PC-3 (cell line): ENCODE measurements at regions not wholly inside any gene's neighbourhood (a gene's known extent, or its start where the extent isn't known, plus 50 kb on each side); places are given as distances from the start of the nearest gene placed in this dataset.

Source experiments
- ATAC-seq: fragments of 200-7000 bp; cut with Tn5 transposase; 2 replicates; pipeline ENCODE4 v1.9.1; 2020; ENCODE audit warnings: mild to moderate bottlenecking, moderate library complexity
- BruUV-seq: library from RNA; stranded (reverse); fragments of 400-500 nt; replicated peaks from 2 replicates; lab custom pipeline; 2021; lab: Mats Ljungman, UMichigan
- CTCF ChIA-PET: fragments of 300-600 bp; sonication (Branson Sonifier 250); formaldehyde crosslinking; loops from one replicate; lab custom pipeline; 2022; ENCODE audit warnings: antibody characterized with exemption; lab: Charles Lee
- POLR2A ChIA-PET: fragments of 300-600 bp; sonication (Branson Sonifier 250); formaldehyde crosslinking; loops from one replicate; lab custom pipeline; 2022; ENCODE audit warnings: antibody characterized with exemption; ENCODE audit not compliant: unreplicated experiment; lab: Charles Lee
- DNase-seq: peaks from one replicate; pipeline ENCODE4 v3.0.0-alpha.2; 2015
- H2AFZ ChIP-seq: fragments of 300-600 bp; sonication (generic); 2 replicates; pipeline ENCODE4 v1.6.0; 2016; ENCODE audit warnings: antibody characterized with exemption, low read length
- H3F3A ChIP-seq: fragments of 300-600 bp; sonication (generic); one replicate; pipeline ENCODE4 v1.6.0; 2017; ENCODE audit warnings: antibody characterized with exemption, low read length, control low read depth, mild to moderate bottlenecking; ENCODE audit not compliant: unreplicated experiment
- H3K27ac ChIP-seq: fragments of 300-600 bp; sonication (generic); 2 replicates; pipeline ENCODE4 v1.5.1; 2016; ENCODE audit warnings: mild to moderate bottlenecking, low read length
- H3K27me3 ChIP-seq: fragments of 300-600 bp; sonication (generic); 2 replicates; pipeline ENCODE4 v1.6.1; 2016; ENCODE audit warnings: low read length, mixed read lengths
- H3K36me3 ChIP-seq: fragments of 300-600 bp; sonication (generic); 2 replicates; pipeline ENCODE4 v1.6.1; 2016; ENCODE audit warnings: low read depth, mixed run types, low read length, mixed read lengths
- H3K4me1 ChIP-seq: fragments of 300-600 bp; sonication (generic); 2 replicates; pipeline ENCODE4 v1.5.1; 2016; ENCODE audit warnings: low read length; ENCODE audit not compliant: insufficient read depth
- H3K4me2 ChIP-seq: fragments of 300-600 bp; sonication (generic); 2 replicates; pipeline ENCODE4 v1.6.0; 2016; ENCODE audit warnings: low read length
- H3K4me3 ChIP-seq: fragments of 300-600 bp; sonication (generic); 2 replicates; pipeline ENCODE4 v1.5.1; 2016; ENCODE audit warnings: mild to moderate bottlenecking, low read length, mixed read lengths
- H3K79me2 ChIP-seq: fragments of 300-600 bp; sonication (generic); 2 replicates; pipeline ENCODE4 v1.6.1; 2017; ENCODE audit warnings: low read length, mixed read lengths
- H3K9ac ChIP-seq: fragments of 300-600 bp; sonication (generic); 2 replicates; pipeline ENCODE4 v1.6.0; 2016; ENCODE audit warnings: mild to moderate bottlenecking, low read length
- H3K9me2 ChIP-seq: fragments of 300-600 bp; sonication (generic); replicated peaks from 2 replicates; pipeline ENCODE4 v1.6.1; 2016; ENCODE audit warnings: mixed run types, low read length, mixed read lengths
- H3K9me3 ChIP-seq: fragments of 300-600 bp; sonication (generic); 2 replicates; pipeline ENCODE4 v1.6.1; 2016; ENCODE audit warnings: low read length, mixed read lengths
- H4K20me1 ChIP-seq: fragments of 300-600 bp; sonication (generic); 2 replicates; pipeline ENCODE4 v1.6.1; 2016; ENCODE audit warnings: low read length, mixed read lengths
- CTCF ChIP-seq: fragments of 300-600 bp; sonication (generic); conservative IDR thresholded peaks from 2 replicates; pipeline ENCODE4 v1.5.1; 2017; ENCODE audit warnings: antibody characterized with exemption, low read depth, mild to moderate bottlenecking, low read length
- EZH2 ChIP-seq: fragments of 300-600 bp; sonication (generic); IDR thresholded peaks from one replicate; pipeline ENCODE4 v1.6.1; 2017; ENCODE audit warnings: antibody characterized with exemption, mild to moderate bottlenecking, low read length; ENCODE audit not compliant: unreplicated experiment
- EZH2phosphoT487 ChIP-seq: fragments of 300-600 bp; sonication (generic); IDR thresholded peaks from 2 replicates; pipeline ENCODE4 v1.6.1; 2018; ENCODE audit warnings: mild to moderate bottlenecking, antibody characterized with exemption, low read length, borderline replicate concordance
- intact Hi-C: fragments of 100-400 bp; cut with micrococcal nuclease; formaldehyde crosslinking; loops from 2 replicates; pipeline ENCODE4 v1.9.0; 2023

- no peak for ATAC-seq
- no peaks in the 10 kb centered on the region for H3F3A ChIP-seq
- H3K4me2 ChIP-seq: no peak overlapping the region
- ChIA-PET POLR2A (no interaction called here), CTCF (no interaction called here)
- H3K27me3 ChIP-seq: peaks cover 5% of the 10 kb centered on the region; the same call in 1 of the 2 replicates
- DNase-seq: no peak
- H3K36me3 ChIP-seq: no peaks in the 10 kb centered on the region
- H3K4me3 ChIP-seq: no peak overlapping the region
- no peaks in the 10 kb centered on the region for H3K9me2 ChIP-seq
- TF ChIP-seq EZH2: no peak
- TF ChIP-seq CTCF: no peak
- no peak for TF ChIP-seq EZH2phosphoT487
- H4K20me1 ChIP-seq: no peaks in the 10 kb centered on the region
- intact Hi-C loops: no loop called here
- H2AFZ ChIP-seq: no peak overlapping the region
- H3K9me3 ChIP-seq: no peaks in the 10 kb centered on the region
- no peak overlapping the region for H3K9ac ChIP-seq
- H3K27ac ChIP-seq: no peak overlapping the region
- no peaks in the 10 kb centered on the region for H3K79me2 ChIP-seq
- peaks cover 36% of the 10 kb centered on the region for H3K4me1 ChIP-seq
- BruUV-seq: no TSS peak
Observed at GRCh38 chr20:24769878-24770627, 179.0 kb upstream of the CST7 start.

DNA sequence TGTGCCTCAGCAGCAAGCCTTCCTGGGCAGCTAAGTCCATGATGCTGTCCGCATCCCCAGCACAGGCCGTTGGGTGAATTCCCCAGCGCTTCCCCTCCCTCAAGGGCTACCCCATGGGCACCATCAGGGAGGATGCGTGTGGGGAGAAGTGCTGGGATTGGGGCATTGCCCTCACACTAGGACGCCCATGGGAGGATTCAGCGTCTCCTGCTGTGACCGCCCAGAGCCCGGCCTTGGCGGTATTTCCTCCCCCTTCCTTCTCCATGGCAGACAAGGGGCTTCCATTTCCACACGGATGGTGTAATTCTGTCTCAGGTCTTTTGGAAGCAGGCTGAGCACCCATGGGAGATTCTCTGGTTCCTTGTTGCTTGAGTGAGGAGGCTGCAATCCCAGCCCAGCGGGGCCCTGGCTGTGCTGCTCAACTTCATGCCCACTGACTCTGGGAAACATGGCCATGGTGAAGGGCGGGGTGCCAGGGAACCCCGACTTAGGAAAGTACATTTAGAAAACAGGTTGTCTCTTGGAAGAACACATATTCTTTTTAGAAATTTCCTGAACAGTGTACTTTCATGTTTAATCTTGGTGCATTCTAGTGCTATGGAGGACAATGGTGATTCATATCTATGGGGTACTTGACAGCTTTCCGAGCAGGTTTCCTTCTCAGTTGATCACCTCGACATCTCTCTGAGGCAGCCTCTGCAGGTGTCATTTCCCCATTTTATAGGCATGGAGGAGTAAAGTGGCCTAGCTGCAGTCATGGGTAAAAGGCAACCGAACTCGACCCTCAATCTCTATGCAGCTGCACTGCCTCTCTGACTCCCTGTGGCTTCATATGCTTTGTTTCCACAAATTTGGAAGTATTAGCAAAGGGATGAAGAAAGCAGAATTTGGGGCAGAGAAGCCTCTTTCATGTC lies 178.2 kb upstream of the CST7 start:
- no peak for DNase-seq
- Histone ChIP-seq H3K36me3 (no peaks in the 10 kb centered on the region), H3K4me3 (no peak overlapping the region), H3K9me3 (no peaks in the 10 kb centered on the region), H3K4me2 (no peak overlapping the region), H3K9ac (no peak overlapping the region), H3K9me2 (no peaks in the 10 kb centered on the region), H3K27ac (no peak overlapping the region), H3K4me1 (peaks cover 37% of the 10 kb centered on the region), H4K20me1 (no peaks in the 10 kb centered on the region), H2AFZ (no peak overlapping the region), H3F3A (no peaks in the 10 kb centered on the region), H3K79me2 (no peaks in the 10 kb centered on the region), H3K27me3 (no peaks in the 10 kb centered on the region)
- TF ChIP-seq CTCF: no peak
- TF ChIP-seq EZH2phosphoT487: no peak
- no peak for TF ChIP-seq EZH2
- ATAC-seq: no peak
- no TSS peak for BruUV-seq
- intact Hi-C loops: no loop called here
- POLR2A ChIA-PET: no interaction called here
- CTCF ChIA-PET: interaction anchor here (0.6 kb wide), 1 partner anchor 882 kb away, joined by 7 read pairs; no protein-coding TSS in a partner anchor
